ENCODE measurements at regions not wholly inside any gene's neighbourhood (a gene's known extent, or its start where the extent isn't known, plus 50 kb on each side); places are given as distances from the start of the nearest gene placed in this dataset.
"Not testable (repeated sequence)": the region's sequence is repeated elsewhere in the genome, so short reads cannot be mapped to it uniquely, and the experiment has no call there.

DNA sequence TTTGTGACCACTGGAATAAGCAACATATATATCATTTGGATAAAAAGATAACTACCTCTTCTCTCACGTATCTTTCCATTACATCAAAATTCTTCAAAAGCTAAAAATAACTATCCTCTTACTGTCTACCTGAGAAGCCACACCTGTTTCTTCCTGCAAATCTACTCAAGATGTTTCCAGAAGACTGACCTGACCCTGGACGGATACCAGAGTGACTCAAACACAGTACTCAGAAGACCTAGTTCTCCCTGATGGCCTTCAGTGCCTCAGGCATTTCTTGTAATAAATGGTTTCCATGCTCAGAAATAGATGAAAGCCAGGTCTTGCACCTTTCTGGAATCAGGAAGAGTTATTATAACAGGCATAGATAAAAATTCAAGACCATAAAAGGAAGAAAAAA lies 245.9 kb upstream of the PIK3R1 start:
- H3K27ac ChIP-seq, result no peak overlapping the region
- H3K4me3 ChIP-seq, result no peak overlapping the region

DNA sequence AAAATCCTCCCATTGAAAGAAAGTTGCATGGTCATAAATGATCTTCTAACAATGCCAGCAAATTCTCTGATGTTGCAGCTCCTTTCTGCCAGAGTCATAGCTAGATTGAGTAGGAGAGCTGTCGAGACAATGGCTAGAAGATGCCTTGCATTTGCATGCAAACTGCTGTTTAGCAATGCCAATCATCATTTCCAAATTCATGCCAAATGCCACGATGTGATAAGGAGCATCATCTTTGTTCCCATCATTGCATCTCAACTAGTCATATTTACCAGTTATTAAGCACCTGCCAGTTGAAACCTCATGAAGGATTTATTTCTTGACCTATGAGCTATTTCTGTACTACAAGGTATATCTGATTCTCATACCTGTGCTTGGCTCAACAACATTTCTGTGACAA lies 246.4 kb upstream of the PIK3R1 start:
- Histone ChIP-seq H3K4me3 (no peak overlapping the region), H3K27ac (no peak overlapping the region)

GRCh38 chr5:67966712-67967111 lies 248.8 kb upstream of the PIK3R1 start:
- Histone ChIP-seq H3K4me3 (no peak overlapping the region), H3K27ac (no peak overlapping the region)

GRCh38 chr5:67964619-67965018 lies 250.9 kb upstream of the PIK3R1 start:
- Histone ChIP-seq H3K27ac (no peak overlapping the region), H3K4me3 (no peak overlapping the region)

- H3K4me3 ChIP-seq, result no peak overlapping the region
- no peak overlapping the region for H3K27ac ChIP-seq
Observed at GRCh38 chr5:67963789-67964519, 251.6 kb upstream of the PIK3R1 start.

GRCh38 chr5:67960939-67961338 lies 254.6 kb upstream of the PIK3R1 start:
- Histone ChIP-seq H3K27ac (no peak overlapping the region), H3K4me3 (no peak overlapping the region)

DNA sequence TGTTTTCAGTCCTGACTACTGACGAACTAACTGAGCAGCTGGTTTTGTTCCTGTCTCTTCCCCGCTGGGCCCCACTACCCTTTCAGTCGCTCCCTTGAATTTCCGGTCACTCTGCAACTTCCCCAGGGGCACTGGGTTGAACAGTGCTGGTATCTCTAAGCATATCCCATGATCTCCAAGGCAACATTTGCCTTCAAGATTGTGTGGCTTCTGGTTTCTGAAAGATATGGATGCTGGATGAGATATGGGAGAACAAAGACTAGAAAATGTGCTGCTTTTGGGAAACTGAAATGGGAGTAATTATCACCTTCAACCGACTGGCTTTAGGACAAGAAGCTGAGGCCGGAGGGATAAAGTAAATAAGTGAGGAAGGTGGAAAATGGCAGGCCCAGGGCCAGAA lies 258.2 kb upstream of the PIK3R1 start:
- peak overlapping the region in 1 of 21 experiments; percentile 14 for H3K27ac ChIP-seq
- no peak overlapping the region for H3K4me3 ChIP-seq

DNA sequence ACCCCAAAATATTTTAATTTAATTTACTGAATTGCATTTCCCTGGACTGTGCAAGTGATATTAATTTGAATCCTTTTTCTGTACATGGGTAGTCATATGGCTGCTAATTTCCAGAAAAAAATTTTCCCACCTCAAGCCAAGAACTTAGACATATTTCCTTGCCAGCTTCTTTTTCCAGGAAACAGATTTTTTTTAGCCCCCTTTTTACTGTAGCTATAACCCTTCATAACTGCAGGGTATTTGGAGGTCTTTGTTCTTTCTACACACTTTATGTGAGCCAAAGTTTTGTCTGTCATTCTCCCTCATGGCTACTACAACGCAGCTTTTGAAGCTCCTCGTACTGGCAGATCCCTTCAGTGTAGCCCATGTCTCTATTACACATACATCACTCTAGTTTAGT lies 261.2 kb upstream of the PIK3R1 start:
- H3K27ac ChIP-seq, result no peak overlapping the region

DNA sequence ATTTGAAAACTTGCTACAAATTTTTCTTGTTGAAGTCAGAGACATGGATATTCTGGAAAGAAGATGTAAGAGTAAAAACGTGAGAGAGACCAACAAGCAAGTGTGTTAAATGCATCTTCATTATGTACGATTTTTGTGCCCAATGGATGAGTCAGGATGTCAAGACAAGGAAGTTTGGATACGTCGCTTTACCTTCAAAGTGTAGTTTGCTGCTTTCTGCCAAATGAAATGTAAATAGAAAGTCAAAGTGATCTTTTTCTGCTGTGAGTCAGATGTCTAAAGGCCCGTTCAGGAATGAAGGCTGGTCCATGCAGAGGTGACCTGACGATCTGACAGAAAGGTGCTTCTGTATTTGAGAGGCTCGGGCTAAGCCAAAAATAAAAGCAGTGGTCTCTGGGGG lies 273.1 kb upstream of the PIK3R1 start:
- H3K27ac ChIP-seq, result no peak overlapping the region
- H3K4me3 ChIP-seq, result no peak overlapping the region

More for the DNA sequence above, 261.2 kb upstream of the PIK3R1 start:
- no peak overlapping the region for H3K4me3 ChIP-seq

GRCh38 chr5:67941614-67942401 lies 273.7 kb upstream of the PIK3R1 start:
- no peak overlapping the region for H3K4me3 ChIP-seq
- H3K27ac ChIP-seq, result no peak overlapping the region

DNA sequence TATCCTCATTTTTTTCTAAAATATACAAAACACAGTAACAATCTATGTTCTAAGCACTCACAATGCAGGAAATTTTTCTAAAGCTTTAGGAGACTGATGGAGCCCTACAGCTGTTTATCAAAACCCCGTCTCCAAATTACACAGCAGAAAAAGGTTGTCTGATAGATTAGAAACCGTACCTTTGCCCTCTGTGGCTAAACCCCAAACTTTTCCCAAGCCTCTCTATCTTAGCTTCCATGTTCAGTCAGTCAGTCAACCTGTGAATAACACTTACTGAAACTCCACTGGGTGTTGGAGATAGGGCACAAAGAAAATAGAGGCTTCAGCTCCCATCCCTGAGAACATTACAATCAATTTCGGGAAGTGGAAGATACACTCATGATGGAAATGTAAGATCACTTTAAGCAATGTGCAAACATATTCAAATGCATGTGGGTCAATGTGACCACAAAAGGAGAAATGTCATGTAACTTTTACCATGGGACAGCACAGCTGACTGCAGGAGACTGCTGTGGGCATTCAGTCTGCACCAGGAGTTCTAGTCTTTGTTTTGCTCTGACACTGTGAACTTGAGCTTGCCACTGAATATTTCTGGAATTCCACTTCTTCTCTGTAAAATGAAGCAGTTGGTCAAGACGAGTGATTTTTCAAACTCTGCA lies 279.5 kb upstream of the PIK3R1 start:
- H3K27ac ChIP-seq, result no peak overlapping the region
- no peak overlapping the region for H3K4me3 ChIP-seq

GRCh38 chr5:67934976-67935375 lies 280.6 kb upstream of the PIK3R1 start:
- Histone ChIP-seq H3K27ac (no peak overlapping the region), H3K4me3 (no peak overlapping the region)

- Histone ChIP-seq H3K4me3 (no peak overlapping the region), H3K27ac (no peak overlapping the region)
Observed at GRCh38 chr5:67925511-67925910, 290.0 kb upstream of the PIK3R1 start.

DNA sequence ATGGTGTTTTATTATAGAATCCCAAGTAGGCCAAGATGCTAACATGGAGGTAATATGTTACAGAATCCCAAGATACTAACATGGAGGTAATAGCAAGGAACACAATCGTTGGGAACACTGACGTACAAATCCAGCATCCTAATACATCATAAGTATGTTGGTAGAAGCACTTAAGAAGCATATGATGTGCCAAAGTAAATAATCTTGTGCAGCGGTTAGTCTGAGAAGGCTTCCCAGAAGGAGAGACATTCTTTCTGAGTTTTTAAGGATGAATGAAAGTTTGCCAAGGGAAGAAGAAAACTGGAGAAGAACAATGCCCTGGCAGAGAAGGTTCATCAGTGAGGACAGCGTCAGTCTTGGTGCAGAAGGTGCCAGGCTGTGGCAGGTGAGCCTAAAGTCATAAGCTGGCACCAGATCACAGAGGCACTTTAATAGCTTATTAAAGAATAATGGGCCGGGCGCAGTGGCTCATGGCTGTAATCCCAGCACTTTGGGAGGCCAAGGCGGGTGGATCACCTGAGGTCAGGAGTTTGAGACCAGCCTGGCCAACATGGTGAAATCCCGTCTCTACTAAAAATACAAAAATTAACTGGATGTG lies 294.5 kb upstream of the PIK3R1 start:
- no peak overlapping the region for H3K27ac ChIP-seq

GRCh38 chr5:67919532-67919931 lies 296.0 kb upstream of the PIK3R1 start:
- H3K27ac ChIP-seq, H3K4me3 ChIP-seq: not testable (repeated sequence)

More for the DNA sequence above, 294.5 kb upstream of the PIK3R1 start:
- no peak overlapping the region for H3K4me3 ChIP-seq

GRCh38 chr5:67917561-67917960 lies 298.0 kb upstream of the PIK3R1 start:
- Histone ChIP-seq H3K27ac (no peak overlapping the region), H3K4me3 (no peak overlapping the region)

- no peak overlapping the region for H3K27ac ChIP-seq
- no peak overlapping the region for H3K4me3 ChIP-seq
Observed at GRCh38 chr5:67910546-67910945, 305.0 kb upstream of the PIK3R1 start.

DNA sequence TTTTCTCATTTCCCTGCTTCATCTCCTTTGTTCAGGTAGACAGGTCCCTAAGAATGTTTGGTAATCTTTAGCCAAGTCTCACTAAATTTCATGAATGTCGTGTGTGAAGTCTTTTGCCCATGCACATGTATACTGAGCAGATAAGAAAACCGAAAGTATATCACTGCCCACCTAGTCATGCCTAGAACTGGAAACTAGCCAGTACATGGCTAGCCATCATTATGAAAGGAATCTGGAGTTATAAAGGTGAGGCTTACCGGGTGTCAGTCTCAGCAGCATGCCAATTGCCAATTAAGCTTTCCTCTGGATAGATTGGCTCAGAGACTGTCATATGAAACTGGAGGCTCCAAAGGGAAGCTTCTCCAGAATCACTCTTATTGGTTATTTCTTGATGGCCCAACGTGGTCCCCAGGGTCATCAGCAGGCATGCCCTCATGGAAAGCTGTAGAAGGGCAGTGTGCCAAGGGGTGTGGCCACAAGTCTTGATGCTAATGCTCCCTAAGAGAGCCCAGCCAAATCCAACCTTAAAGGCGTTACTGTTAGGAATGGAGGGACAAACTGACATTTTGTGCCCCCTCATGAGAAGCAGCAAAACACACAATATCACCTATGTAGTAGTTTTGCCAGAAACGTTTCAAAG lies 307.3 kb upstream of the PIK3R1 start:
- no peak overlapping the region for H3K4me3 ChIP-seq
- H3K27ac ChIP-seq, result no peak overlapping the region

- H3K27ac ChIP-seq, result peak overlapping the region in 1 of 21 experiments; percentile 9
- H3K4me3 ChIP-seq, result no peak overlapping the region
Observed at GRCh38 chr5:67904366-67904765, 311.2 kb upstream of the PIK3R1 start.

- H3K27ac ChIP-seq, result peak overlapping the region in 1 of 21 experiments; percentile 9
- no peak overlapping the region for H3K4me3 ChIP-seq
Observed at GRCh38 chr5:67903656-67904055, 311.9 kb upstream of the PIK3R1 start.

All from skin epidermis (tissue), 12 donors.